Glomerular visceral epithelial cell (primary cell): ENCODE measurements at regions not wholly inside any gene's neighbourhood (a gene's known extent, or its start where the extent isn't known, plus 50 kb on each side); places are given as distances from the start of the nearest gene placed in this dataset.

Source experiments
- DNase-seq: peaks from one replicate; pipeline ENCODE4 v3.0.0-alpha.2; 2016; ENCODE audit errors: extremely low spot score

- no peak for DNase-seq
Observed at GRCh38 chr22:49113758-49114157, 713.9 kb downstream of the BRD1 start.

DNA sequence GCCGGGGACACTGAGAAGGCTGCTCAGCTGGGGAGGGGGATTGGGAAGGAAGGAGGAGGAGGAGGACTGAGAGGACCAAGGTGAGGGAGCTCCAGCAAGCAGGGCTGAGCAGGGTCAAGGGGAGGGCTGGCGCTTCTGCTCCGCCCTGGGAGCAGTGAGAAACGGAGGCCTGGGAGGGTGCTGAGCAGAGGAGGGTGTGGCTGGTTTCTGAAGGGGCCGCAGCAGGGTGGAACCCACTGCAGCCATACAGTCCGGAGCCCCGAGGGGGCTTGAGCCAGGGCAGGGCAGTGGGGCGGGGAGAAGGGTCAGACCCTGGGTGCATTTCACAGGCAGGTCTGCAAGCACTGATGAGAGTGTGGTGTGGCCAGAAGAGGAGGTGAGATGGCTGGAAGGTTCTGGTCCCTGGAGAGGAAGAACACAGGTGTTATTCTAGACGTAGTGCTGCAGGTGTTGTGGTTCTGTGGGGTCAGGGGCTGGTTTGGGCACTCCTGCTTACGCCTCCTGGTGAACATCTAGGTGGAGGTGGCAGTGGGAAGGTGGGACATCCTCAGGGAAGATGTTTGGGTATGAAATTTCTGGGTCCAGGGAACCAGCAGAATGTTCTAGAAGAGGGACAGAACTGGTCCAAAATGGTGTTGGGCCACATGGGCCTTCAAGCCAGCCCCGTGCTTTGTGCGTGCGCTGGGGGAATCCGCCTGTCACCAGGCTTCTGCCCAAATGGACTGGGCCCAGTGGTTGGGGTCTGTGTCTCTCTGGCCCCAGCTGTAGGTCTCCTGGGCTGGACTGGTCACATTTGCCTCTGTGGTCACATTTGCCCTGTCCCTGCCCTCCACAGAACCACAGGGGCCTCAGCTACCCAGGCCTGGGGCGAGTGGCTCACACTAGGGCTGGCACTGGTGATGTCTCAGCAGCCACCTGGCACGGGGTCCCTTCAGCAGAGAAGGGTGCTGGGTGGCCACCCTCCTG is 714.7 kb downstream of the BRD1 start:
- no peak for DNase-seq

DNA sequence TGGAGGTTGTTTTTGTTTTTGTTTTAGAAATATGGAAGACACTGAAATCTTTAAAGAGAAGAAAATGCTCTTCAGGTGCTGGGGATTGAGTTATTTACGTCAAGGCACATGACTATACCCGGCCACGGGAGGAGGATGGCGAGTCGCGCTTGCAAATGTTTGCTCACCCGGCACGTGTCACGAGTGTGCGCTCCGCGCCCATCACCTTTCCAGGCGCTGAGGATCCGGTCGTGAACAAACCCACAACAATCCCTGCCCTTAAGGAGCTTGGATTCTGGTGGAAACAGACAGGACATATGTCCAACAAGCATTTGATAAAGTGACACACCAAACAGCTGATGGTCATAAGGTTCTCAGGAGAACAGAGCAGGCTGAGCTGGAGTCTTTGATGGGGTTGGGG is 715.5 kb downstream of the BRD1 start:
- DNase-seq = no peak

GRCh38 chr22:49111085-49111484 is 716.6 kb downstream of the BRD1 start:
- DNase-seq = no peak

GRCh38 chr22:49108636-49109315 is 718.9 kb downstream of the BRD1 start:
- DNase-seq = no peak

- no peak for DNase-seq
Observed at GRCh38 chr22:49107961-49108530, 719.6 kb downstream of the BRD1 start.

DNA sequence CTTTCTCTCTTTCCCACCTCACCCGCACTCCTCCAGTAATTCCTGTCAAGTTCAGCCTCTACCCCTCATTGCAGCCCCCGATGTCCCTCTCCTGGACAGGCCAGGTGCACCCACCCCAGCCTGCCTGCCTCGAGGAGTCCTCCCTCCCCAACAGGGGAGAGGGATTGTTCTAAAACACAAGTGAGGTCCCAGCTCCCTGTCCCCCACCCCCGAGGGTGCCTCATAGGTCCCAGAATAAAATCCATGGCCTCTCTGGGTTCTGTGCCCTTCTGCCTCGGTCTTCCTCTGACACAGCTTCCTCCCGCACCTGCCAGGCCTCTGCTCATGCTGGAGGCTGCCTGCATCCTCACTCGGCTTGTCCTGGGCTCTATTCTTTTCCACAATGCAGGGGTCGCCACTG is 720.1 kb downstream of the BRD1 start:
- DNase-seq = no peak

DNA sequence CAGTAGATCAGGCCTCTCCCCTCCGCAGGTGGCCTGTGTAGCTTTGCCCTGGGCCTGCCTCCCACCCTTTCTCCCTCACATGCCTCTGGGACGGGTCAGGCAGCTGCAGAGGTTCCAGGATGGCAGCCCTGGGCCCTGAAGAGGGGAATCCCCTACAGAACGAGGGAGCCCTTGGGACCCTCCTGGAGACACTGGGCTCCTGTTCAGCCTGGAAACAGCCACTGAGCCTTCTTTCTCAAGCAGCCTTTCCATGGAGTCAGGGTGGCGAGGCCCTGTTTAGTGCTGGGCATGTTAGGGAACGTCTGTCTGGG is 720.9 kb downstream of the BRD1 start:
- no peak for DNase-seq

DNA sequence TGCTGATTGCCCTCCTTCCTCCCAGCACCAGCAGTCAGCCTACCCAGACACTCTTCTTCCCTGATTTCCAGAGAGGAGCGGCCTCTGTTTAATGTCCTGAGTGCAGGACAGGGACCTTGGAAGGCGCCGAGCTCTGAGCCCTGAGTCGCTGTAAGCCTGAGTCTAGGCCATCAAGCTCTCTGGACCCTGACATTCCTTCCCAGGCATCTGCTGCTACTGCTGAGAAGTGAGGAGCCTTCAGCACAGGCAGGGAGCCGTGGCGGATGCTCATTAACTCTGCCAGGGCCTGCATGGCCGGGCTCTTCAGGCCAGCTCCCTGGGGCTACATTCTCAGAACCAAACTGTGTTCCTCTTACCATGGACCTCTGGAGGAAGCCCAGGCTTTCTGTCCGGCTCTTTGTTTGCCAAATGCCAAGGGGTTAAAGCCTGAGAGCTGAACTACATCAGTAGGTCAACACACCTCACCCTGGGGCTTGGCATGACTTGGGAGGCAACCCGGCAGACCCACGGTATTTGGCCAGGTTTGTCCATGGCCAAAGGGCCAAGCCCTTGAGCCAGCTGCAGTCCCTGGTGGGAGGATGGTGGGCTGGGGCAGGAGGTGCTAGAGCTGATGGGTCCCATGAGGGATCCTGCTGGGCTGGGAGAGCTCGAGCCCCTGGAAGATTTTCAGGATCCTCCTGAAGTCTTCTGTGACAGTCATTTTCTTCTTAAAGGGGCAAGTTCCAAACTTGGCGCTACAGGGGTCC is 721.4 kb downstream of the BRD1 start:
- DNase-seq = no peak

- DNase-seq = no peak
Observed at GRCh38 chr22:49104434-49104833, 723.2 kb downstream of the BRD1 start.

DNA sequence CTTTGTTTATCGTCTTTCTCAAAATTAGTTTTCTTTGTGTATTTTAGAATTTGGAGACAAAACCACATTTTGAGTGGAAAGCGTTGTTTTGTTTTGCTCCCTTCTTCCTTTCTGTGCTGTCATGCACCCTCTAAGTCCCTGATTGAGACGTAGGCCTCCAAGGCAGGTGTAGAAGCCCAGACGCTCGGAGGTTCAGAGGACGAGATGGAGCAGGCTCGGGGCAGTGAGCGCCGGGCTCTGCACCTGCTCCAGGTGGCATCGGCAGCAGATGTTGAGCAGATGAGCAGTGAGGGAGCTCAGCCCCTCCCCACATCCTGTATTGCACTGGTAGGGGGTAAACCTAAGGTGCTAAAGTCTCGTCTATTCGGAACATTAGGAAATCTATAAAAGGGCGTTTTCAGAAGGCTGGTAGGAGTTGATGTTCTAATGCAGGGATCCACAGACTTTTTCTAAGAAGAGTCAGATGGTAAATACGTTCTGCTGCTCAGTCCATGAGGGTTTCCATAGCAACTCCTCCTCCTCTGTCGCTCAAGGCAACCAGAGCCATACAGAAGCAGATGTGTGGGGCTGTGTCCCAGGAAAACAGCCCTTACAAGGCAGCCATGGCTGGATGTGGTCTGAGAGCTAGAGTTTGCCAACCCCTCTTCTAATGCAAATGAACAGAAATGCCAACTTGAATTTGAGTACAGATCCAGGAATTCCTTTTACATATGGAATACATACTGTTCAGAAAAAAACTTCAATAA is 724.2 kb downstream of the BRD1 start:
- DNase-seq = no peak

- DNase-seq = no peak
Observed at GRCh38 chr22:49102367-49102766, 725.3 kb downstream of the BRD1 start.

DNA sequence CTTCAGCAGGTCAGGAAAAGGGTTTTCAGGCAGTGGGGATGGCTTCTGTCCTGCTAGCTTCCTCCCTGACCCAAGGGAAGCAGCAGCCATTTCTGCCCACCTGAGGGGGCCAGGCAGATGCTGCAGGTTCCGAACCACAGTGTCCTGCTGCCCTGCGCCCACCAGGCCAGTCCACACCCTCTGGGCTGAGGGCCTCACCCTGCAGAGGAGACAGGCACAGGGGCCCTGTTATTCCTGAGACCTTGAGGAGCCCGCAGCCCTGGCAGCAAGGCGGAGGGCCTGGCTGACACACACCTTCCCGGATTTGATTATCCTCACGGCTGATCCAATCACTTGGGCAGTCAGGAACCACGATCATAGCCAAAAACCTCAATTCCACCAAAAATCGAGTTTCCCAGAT is 725.8 kb downstream of the BRD1 start:
- no peak for DNase-seq

DNA sequence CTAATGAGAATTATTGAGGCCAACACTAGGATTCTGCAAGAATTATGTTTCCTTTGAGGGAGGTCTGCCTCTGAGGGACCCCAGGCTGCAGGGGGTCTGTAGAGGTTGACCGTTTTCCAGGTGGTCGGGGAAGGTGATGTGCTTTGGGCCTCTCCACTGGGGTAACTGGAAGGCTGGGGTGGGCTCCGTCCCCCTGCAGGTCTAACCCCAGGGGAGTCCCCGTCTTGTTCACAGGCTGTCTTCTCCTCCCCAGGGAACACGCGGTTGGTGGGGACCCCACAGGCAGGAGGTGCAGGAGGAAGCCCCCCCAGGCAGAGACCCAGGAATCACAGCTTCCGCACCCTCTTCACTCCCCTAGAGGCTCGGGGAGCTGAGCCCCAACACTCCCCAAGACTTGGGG is 726.4 kb downstream of the BRD1 start:
- DNase-seq = no peak

DNA sequence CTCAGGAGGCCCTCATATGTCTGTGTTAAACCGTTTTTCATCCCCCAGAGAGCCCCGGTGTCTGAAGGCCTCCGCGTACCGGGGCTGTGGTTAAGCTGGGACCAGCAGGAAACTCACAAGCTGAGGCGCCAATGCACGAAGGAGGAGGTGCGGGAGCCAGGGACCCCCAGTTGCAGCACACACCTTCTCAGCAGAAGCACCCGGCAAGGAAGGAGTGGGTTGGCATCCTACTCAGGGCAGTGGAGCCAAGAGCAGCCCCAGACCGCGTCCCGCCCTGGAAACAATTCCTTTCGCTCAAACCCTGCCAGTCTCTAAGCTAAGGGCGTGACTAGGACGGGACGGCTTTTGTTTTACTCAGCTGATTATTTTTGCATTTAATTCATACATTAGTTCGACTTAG is 726.9 kb downstream of the BRD1 start:
- DNase-seq = no peak

- DNase-seq = no peak
Observed at GRCh38 chr22:49100316-49100715, 727.4 kb downstream of the BRD1 start.

GRCh38 chr22:49099496-49100124 is 728.1 kb downstream of the BRD1 start:
- no peak for DNase-seq

GRCh38 chr22:49099089-49099488 is 728.6 kb downstream of the BRD1 start:
- no peak for DNase-seq

DNA sequence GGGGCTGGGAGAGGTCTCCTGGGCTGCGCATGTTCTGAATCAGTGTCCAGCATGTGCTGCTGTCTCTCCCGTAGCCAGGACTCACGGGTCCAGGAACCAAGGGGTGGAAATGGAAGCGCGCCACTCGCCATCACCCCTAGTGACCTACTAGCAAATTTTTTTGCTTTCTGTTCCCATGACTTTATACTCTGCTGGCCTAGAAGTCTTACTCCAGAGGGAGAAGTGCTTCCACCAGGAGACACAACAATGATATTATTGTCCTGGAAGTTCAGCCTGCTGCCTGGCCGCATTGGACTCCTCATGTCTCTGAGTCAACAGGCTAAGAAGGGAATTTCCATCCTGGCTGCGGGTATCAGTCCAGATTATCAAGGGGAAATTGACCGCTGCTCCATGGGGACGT is 729.7 kb downstream of the BRD1 start:
- DNase-seq = no peak

DNA sequence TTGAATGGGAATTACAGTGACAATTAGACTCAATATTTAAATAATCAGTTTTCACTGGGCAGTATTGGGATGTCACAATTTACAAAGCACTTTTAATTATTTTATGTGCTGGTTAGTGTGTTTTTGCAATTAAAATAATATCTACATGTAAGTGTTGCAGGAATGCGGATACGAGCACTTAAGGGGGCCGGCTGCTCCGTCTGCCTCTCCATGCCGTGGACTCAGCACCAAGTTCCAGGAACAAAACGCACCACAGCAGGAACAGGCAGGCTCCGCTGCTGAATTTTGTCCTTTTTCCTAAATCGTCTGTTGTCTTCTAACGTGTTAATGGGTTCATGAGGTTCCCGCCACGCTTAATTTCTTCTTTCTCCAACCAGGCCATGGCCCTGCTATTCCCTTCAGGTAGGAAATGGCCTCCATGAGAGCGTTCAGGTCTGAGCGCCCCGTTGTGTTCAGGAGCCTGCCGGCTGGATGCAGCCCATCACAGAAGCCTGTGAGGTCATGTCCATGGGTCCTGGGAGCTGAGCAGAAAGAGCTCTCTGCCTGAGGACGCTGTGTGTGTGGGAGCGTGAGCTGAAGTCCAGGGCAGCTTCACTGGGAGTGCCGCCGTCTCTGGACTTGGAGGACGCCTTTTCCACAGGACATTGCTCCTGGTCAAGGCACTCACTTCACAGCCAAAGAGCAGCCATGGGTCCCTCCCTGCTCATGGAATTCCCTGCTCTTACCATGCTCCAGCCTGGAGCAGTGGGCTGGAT is 730.3 kb downstream of the BRD1 start:
- no peak for DNase-seq
